HEK293 (cell line): ENCODE measurements at regions not wholly inside any gene's neighbourhood (a gene's known extent, or its start where the extent isn't known, plus 50 kb on each side); places are given as distances from the start of the nearest gene placed in this dataset.

Source experiments
- ZIC2 ChIP-seq: fragments of 450-650 bp; formaldehyde crosslinking; IDR thresholded peaks from 2 replicates; pipeline ENCODE4 v1.5.1; 2016; ENCODE audit warnings: missing biosample characterization, missing genetic modification characterization
- ZNF121 ChIP-seq: fragments of 450-650 bp; formaldehyde crosslinking; IDR thresholded peaks from 2 replicates; pipeline ENCODE4 v1.5.1; 2016; ENCODE audit warnings: missing biosample characterization, missing genetic modification characterization
- ZNF23 ChIP-seq: fragments of 450-650 bp; formaldehyde crosslinking; IDR thresholded peaks from 2 replicates; pipeline ENCODE4 v1.5.1; 2016; ENCODE audit warnings: missing biosample characterization, missing genetic modification characterization, borderline replicate concordance
- ZNF350 ChIP-seq: fragments of 450-650 bp; formaldehyde crosslinking; IDR thresholded peaks from 2 replicates; pipeline ENCODE4 v1.5.0; 2017; ENCODE audit warnings: missing biosample characterization, mild to moderate bottlenecking, missing genetic modification characterization
- ZNF391 ChIP-seq: fragments of 450-650 bp; formaldehyde crosslinking; IDR thresholded peaks from 2 replicates; pipeline ENCODE4 v1.5.1; 2016; ENCODE audit warnings: low read depth, missing biosample characterization, missing genetic modification characterization, borderline replicate concordance
- TF ChIP-seq, protein P1 (sequence below): fragments of 450-650 bp; formaldehyde crosslinking; IDR thresholded peaks from 2 replicates; pipeline ENCODE4 v1.5.1; 2016; ENCODE audit warnings: missing biosample characterization, missing genetic modification characterization
- TF ChIP-seq, protein P2 (sequence below): fragments of 450-650 bp; formaldehyde crosslinking; IDR thresholded peaks from 2 replicates; pipeline ENCODE4 v1.5.1; 2016; ENCODE audit warnings: missing biosample characterization, missing genetic modification characterization
- TF ChIP-seq, protein P3 (sequence below): fragments of 450-650 bp; formaldehyde crosslinking; conservative IDR thresholded peaks from 2 replicates; pipeline ENCODE4 v1.5.1; 2016; ENCODE audit warnings: low read depth, missing biosample characterization, missing genetic modification characterization
- TF ChIP-seq, protein P4 (sequence below): fragments of 450-650 bp; formaldehyde crosslinking; IDR thresholded peaks from 2 replicates; pipeline ENCODE4 v1.5.1; 2016; ENCODE audit warnings: missing biosample characterization, missing genetic modification characterization

DNA sequence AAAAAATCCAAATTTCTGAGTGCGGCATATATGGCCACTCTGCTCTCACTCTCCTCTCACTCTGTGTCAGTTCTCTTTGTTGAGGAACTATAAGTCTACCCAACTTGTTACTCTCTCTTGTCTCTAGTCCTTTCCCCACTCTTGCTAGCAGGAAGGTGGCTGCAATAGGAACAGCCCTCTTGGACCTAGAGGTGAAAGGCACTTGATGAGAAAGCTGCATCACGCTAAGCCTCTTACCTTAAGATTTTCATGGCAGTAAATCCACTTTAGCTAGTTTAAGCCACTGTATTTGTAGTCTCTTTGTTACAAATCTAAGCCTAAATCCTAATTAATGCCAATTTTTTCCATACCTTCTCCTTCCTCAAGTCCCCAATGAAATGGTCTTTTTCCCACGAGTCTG, 189.9 kb downstream of the NKX6-1 start:
- TF ChIP-seq ZNF391 (tag by site-specific recombination) (no peak), ZNF23 (tag by site-specific recombination) (no peak), ZIC2 (tag by site-specific recombination) (no peak), ZNF121 (tag by site-specific recombination) (no peak), ZNF350 (tag by site-specific recombination) (no peak)
- TF ChIP-seq, protein P1, sequence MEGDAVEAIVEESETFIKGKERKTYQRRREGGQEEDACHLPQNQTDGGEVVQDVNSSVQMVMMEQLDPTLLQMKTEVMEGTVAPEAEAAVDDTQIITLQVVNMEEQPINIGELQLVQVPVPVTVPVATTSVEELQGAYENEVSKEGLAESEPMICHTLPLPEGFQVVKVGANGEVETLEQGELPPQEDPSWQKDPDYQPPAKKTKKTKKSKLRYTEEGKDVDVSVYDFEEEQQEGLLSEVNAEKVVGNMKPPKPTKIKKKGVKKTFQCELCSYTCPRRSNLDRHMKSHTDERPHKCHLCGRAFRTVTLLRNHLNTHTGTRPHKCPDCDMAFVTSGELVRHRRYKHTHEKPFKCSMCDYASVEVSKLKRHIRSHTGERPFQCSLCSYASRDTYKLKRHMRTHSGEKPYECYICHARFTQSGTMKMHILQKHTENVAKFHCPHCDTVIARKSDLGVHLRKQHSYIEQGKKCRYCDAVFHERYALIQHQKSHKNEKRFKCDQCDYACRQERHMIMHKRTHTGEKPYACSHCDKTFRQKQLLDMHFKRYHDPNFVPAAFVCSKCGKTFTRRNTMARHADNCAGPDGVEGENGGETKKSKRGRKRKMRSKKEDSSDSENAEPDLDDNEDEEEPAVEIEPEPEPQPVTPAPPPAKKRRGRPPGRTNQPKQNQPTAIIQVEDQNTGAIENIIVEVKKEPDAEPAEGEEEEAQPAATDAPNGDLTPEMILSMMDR (tag by site-specific recombination), result no peak
- TF ChIP-seq, protein P2, sequence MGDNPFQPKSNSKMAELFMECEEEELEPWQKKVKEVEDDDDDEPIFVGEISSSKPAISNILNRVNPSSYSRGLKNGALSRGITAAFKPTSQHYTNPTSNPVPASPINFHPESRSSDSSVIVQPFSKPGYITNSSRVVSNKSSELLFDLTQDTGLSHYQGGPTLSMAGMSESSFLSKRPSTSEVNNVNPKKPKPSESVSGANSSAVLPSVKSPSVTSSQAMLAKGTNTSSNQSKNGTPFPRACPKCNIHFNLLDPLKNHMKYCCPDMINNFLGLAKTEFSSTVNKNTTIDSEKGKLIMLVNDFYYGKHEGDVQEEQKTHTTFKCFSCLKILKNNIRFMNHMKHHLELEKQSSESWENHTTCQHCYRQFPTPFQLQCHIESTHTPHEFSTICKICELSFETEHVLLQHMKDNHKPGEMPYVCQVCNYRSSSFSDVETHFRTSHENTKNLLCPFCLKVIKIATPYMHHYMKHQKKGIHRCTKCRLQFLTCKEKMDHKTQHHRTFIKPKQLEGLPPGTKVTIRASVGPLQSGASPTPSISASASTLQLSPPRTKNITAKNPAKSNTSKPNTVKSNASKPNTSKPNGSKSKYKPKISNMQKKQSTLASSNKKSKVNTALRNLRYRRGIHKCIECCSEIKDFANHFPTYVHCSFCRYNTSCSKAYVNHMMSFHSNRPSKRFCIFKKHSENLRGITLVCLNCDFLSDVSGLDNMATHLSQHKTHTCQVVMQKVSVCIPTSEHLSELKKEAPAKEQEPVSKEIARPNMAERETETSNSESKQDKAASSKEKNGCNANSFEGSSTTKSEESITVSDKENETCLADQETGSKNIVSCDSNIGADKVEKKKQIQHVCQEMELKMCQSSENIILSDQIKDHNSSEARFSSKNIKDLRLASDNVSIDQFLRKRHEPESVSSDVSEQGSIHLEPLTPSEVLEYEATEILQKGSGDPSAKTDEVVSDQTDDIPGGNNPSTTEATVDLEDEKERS (tag by site-specific recombination), result no peak
- TF ChIP-seq, protein P3, sequence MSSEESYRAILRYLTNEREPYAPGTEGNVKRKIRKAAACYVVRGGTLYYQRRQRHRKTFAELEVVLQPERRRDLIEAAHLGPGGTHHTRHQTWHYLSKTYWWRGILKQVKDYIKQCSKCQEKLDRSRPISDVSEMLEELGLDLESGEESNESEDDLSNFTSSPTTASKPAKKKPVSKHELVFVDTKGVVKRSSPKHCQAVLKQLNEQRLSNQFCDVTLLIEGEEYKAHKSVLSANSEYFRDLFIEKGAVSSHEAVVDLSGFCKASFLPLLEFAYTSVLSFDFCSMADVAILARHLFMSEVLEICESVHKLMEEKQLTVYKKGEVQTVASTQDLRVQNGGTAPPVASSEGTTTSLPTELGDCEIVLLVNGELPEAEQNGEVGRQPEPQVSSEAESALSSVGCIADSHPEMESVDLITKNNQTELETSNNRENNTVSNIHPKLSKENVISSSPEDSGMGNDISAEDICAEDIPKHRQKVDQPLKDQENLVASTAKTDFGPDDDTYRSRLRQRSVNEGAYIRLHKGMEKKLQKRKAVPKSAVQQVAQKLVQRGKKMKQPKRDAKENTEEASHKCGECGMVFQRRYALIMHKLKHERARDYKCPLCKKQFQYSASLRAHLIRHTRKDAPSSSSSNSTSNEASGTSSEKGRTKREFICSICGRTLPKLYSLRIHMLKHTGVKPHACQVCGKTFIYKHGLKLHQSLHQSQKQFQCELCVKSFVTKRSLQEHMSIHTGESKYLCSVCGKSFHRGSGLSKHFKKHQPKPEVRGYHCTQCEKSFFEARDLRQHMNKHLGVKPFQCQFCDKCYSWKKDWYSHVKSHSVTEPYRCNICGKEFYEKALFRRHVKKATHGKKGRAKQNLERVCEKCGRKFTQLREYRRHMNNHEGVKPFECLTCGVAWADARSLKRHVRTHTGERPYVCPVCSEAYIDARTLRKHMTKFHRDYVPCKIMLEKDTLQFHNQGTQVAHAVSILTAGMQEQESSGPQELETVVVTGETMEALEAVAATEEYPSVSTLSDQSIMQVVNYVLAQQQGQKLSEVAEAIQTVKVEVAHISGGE (tag by site-specific recombination), result no peak
- TF ChIP-seq, protein P4, sequence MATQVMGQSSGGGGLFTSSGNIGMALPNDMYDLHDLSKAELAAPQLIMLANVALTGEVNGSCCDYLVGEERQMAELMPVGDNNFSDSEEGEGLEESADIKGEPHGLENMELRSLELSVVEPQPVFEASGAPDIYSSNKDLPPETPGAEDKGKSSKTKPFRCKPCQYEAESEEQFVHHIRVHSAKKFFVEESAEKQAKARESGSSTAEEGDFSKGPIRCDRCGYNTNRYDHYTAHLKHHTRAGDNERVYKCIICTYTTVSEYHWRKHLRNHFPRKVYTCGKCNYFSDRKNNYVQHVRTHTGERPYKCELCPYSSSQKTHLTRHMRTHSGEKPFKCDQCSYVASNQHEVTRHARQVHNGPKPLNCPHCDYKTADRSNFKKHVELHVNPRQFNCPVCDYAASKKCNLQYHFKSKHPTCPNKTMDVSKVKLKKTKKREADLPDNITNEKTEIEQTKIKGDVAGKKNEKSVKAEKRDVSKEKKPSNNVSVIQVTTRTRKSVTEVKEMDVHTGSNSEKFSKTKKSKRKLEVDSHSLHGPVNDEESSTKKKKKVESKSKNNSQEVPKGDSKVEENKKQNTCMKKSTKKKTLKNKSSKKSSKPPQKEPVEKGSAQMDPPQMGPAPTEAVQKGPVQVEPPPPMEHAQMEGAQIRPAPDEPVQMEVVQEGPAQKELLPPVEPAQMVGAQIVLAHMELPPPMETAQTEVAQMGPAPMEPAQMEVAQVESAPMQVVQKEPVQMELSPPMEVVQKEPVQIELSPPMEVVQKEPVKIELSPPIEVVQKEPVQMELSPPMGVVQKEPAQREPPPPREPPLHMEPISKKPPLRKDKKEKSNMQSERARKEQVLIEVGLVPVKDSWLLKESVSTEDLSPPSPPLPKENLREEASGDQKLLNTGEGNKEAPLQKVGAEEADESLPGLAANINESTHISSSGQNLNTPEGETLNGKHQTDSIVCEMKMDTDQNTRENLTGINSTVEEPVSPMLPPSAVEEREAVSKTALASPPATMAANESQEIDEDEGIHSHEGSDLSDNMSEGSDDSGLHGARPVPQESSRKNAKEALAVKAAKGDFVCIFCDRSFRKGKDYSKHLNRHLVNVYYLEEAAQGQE (tag by site-specific recombination), result no peak
